SK-N-SH (cell line): ENCODE measurements at regions not wholly inside any gene's neighbourhood (a gene's known extent, or its start where the extent isn't known, plus 50 kb on each side); places are given as distances from the start of the nearest gene placed in this dataset.

ENCODE experiments used
- CTCF ChIA-PET: fragments of 300-600, 350-600 bp; formaldehyde crosslinking; extraction: SDS; loops from one replicate; lab custom pipeline; 2021; lab: Yijun Ruan, JAX
- POLR2A ChIA-PET: fragments of 350-600 bp; sonication (Branson Sonifier 250); formaldehyde crosslinking; extraction: SDS; loops from one replicate; lab custom pipeline; 2020; ENCODE audit warnings: antibody characterized with exemption, inconsistent platforms; lab: Yijun Ruan, JAX
- DNase-seq: peaks from one replicate; pipeline ENCODE4 v3.0.0; 2012
- H2AFZ ChIP-seq: fragments of 200-600 bp; sonication (generic); 2 replicates; pipeline ENCODE4 v1.8.1; 2016; ENCODE audit warnings: antibody characterized with exemption, mild to moderate bottlenecking, low read depth
- H3F3A ChIP-seq: fragments of 200-600 bp; sonication (generic); replicated peaks from 2 replicates; pipeline ENCODE3; 2016; ENCODE audit warnings: antibody characterized with exemption, mild to moderate bottlenecking; ENCODE audit not compliant: insufficient read depth
- H3K27ac ChIP-seq, 2 experiments: fragments of 200-500 bp in 1 of 2; fragments of 200-600 bp in 1 of 2; sonication (Bioruptor generic) in 1 of 2; sonication (generic), shearing (Covaris generic) in 1 of 2; 2 replicates each; pipeline versions ENCODE4 v1.5.1 to v1.6.1; 2014 to 2016; ENCODE audit warnings: low read depth in 2 of 2, inconsistent platforms in 1 of 2, low read length in 1 of 2, mild to moderate bottlenecking in 1 of 2, mixed read lengths in 1 of 2
- H3K27me3 ChIP-seq: fragments of 200-600 bp; sonication (generic), shearing (Covaris generic); 2 replicates; pipeline ENCODE4 v1.6.1; 2016; ENCODE audit warnings: mixed run types; ENCODE audit not compliant: insufficient read depth
- H3K36me3 ChIP-seq, 2 experiments: fragments of 200-500 bp in 1 of 2; fragments of 200-600 bp in 1 of 2; sonication (Bioruptor generic) in 1 of 2; sonication (generic) in 1 of 2; replicated peaks in 1 of 2; 2 replicates each; pipeline versions ENCODE3 to v1.5.1; 2014 to 2016; ENCODE audit warnings: low read length in 1 of 2, mild to moderate bottlenecking in 1 of 2; ENCODE audit not compliant: insufficient read depth in 2 of 2, control insufficient read depth in 1 of 2
- H3K4me1 ChIP-seq, 2 experiments: fragments of 200-500 bp in 1 of 2; fragments of 200-600 bp in 1 of 2; sonication (Bioruptor generic) in 1 of 2; sonication (generic), shearing (Covaris generic) in 1 of 2; 2 replicates each; pipeline versions ENCODE4 v1.5.1 to v1.6.1; 2014 to 2016; ENCODE audit warnings: low read depth in 1 of 2, low read length in 1 of 2, mixed run types in 1 of 2; ENCODE audit not compliant: insufficient read depth in 2 of 2, control insufficient read depth in 1 of 2
- H3K4me2 ChIP-seq: fragments of 200-600 bp; sonication (generic), shearing (Covaris generic); 2 replicates; pipeline ENCODE4 v1.6.1; 2017; ENCODE audit warnings: mixed run types
- H3K4me3 ChIP-seq, 2 experiments: fragments of 200-500 bp in 1 of 2; fragments of 200-600 bp in 1 of 2; sonication (Bioruptor generic) in 1 of 2; sonication (generic), shearing (Covaris generic) in 1 of 2; 2 replicates each; pipeline versions ENCODE4 v1.5.1 to v1.8.1; 2014 to 2016; ENCODE audit warnings: low read depth in 2 of 2, inconsistent platforms in 1 of 2, low read length in 1 of 2, mild to moderate bottlenecking in 1 of 2, mixed read lengths in 1 of 2, moderate library complexity in 1 of 2
- H3K79me2 ChIP-seq: fragments of 200-600 bp; sonication (generic); 2 replicates; pipeline ENCODE4 v1.8.1; 2017; ENCODE audit warnings: mild to moderate bottlenecking; ENCODE audit not compliant: insufficient read depth
- H3K9ac ChIP-seq: fragments of 200-600 bp; sonication (generic); 2 replicates; pipeline ENCODE4 v1.6.1; 2017; ENCODE audit warnings: mixed run types
- H3K9me2 ChIP-seq: fragments of 200-600 bp; sonication (generic); 2 replicates; pipeline ENCODE4 v1.6.1; 2017; ENCODE audit warnings: mixed run types
- H3K9me3 ChIP-seq: fragments of 200-600 bp; sonication (generic); 2 replicates; pipeline ENCODE4 v1.6.1; 2017; ENCODE audit warnings: mixed run types, mild to moderate bottlenecking, moderate library complexity
- H4K20me1 ChIP-seq: fragments of 200-600 bp; sonication (generic); 2 replicates; pipeline ENCODE4 v1.6.1; 2017; ENCODE audit warnings: mild to moderate bottlenecking, mixed run types; ENCODE audit not compliant: insufficient read depth
- CTCF ChIP-seq: fragments of 200-600 bp; sonication (generic); IDR thresholded peaks from 2 replicates; pipeline ENCODE4 v1.6.1; 2017; ENCODE audit warnings: antibody characterized with exemption, mild to moderate bottlenecking, moderate library complexity
- EZH2phosphoT487 ChIP-seq: fragments of 200-600 bp; sonication (generic); IDR thresholded peaks from 2 replicates; pipeline ENCODE4 v1.6.1; 2017; ENCODE audit warnings: low read depth, mixed run types, mild to moderate bottlenecking, antibody characterized with exemption, moderate library complexity, borderline replicate concordance
- GABPA ChIP-seq: IDR thresholded peaks from 2 replicates; pipeline ENCODE4 v1.4.0; 2012; ENCODE audit warnings: low read depth, mild to moderate bottlenecking
- GATA2 ChIP-seq: sonication (generic); formaldehyde crosslinking; IDR thresholded peaks from 2 replicates; pipeline ENCODE4 v1.5.0; 2020; ENCODE audit warnings: mild to moderate bottlenecking, missing genetic modification reagents
- IRF3 ChIP-seq: fragments of 150-350 bp; IDR thresholded peaks from 2 replicates; pipeline ENCODE4 v1.6.1; 2016; ENCODE audit warnings: mild to moderate bottlenecking, low read depth, low read length
- MAX ChIP-seq: IDR thresholded peaks from 2 replicates; pipeline ENCODE4 v1.4.0; 2012; ENCODE audit warnings: low read depth
- POLR2AphosphoS5 ChIP-seq: IDR thresholded peaks from 2 replicates; pipeline ENCODE4 v1.6.1; 2012; ENCODE audit warnings: low read depth, low read length
- RFX5 ChIP-seq: IDR thresholded peaks from 2 replicates; pipeline ENCODE4 v1.6.1; 2012; ENCODE audit warnings: mild to moderate bottlenecking, improper control_type of control experiment, low read length
- RXRA ChIP-seq: IDR thresholded peaks from 2 replicates; pipeline ENCODE4 v1.4.0; 2012; ENCODE audit warnings: low read depth, mild to moderate bottlenecking, borderline replicate concordance
- SIN3A ChIP-seq: IDR thresholded peaks from 2 replicates; pipeline ENCODE4 v1.6.1; 2012; ENCODE audit warnings: low read depth, mild to moderate bottlenecking, low read length, moderate library complexity, borderline replicate concordance
- SMC3 ChIP-seq: IDR thresholded peaks from 2 replicates; pipeline ENCODE4 v1.6.1; 2012; ENCODE audit warnings: low read depth, low read length, improper control_type of control experiment
- TAF1 ChIP-seq: IDR thresholded peaks from 2 replicates; pipeline ENCODE4 v1.6.1; 2012; ENCODE audit warnings: low read depth, mild to moderate bottlenecking, low read length, moderate library complexity, borderline replicate concordance
- TCF12 ChIP-seq: IDR thresholded peaks from 2 replicates; pipeline ENCODE4 v1.4.0; 2012
- TEAD4 ChIP-seq: IDR thresholded peaks from 2 replicates; pipeline ENCODE4 v1.4.0; 2012; ENCODE audit warnings: mild to moderate bottlenecking, borderline replicate concordance; ENCODE audit not compliant: insufficient read depth
- USF1 ChIP-seq: IDR thresholded peaks from 2 replicates; pipeline ENCODE4 v1.4.0; 2012; ENCODE audit warnings: low read depth, borderline replicate concordance
- ZBTB33 ChIP-seq: IDR thresholded peaks from 2 replicates; pipeline ENCODE4 v1.4.0; 2012; ENCODE audit warnings: low read depth, borderline replicate concordance
- WGBS: methylation state at CpG from one replicate; pipeline ENCODE4 v1.1.6; 2017; ENCODE audit warnings: low lambda C conversion rate; 5-methylcytosine and 5-hydroxymethylcytosine counted together

GRCh38 chr9:108003526-108003925 lies 514.0 kb upstream of the KLF4 start:
- Histone ChIP-seq H3K9me2 (no peaks in the 10 kb centered on the region), H3K27me3 (peaks cover 20% of the 10 kb centered on the region; the same call in 1 of the 2 replicates), H3K27ac (no peak overlapping the region), H3K9ac (no peak overlapping the region), H3F3A (no peaks in the 10 kb centered on the region), H3K4me3 (no peak overlapping the region), H2AFZ (no peak overlapping the region), H3K4me1 (no peaks in the 10 kb centered on the region), H3K36me3 (no peaks in the 10 kb centered on the region), H3K4me2 (no peak overlapping the region), H3K79me2 (no peaks in the 10 kb centered on the region), H4K20me1 (no peaks in the 10 kb centered on the region), H3K9me3 (no peaks in the 10 kb centered on the region)
- ChIA-PET CTCF (no interaction called here), POLR2A (no interaction called here)
- whole genome bisulfite sequencing = 27% methylated on average over 5 of the region's 5 CpGs
- DNase-seq = no peak
- TF ChIP-seq ZBTB33 = no peak
- TF ChIP-seq SMC3 = no peak
- TF ChIP-seq SIN3A = no peak
- TF ChIP-seq GATA2 = no peak
- TF ChIP-seq MAX = no peak
- TF ChIP-seq TEAD4 = no peak
- TF ChIP-seq POLR2AphosphoS5 = no peak
- TF ChIP-seq RFX5 = no peak
- TF ChIP-seq IRF3 = no peak
- TF ChIP-seq GABPA = no peak
- TF ChIP-seq EZH2phosphoT487 = no peak
- TF ChIP-seq TCF12 = no peak
- TF ChIP-seq RXRA = no peak
- TF ChIP-seq TAF1 = no peak
- no peak for TF ChIP-seq USF1
- TF ChIP-seq CTCF = no peak
